ENCODE measurements at regions not wholly inside any gene's neighbourhood (a gene's known extent, or its start where the extent isn't known, plus 50 kb on each side); places are given as distances from the start of the nearest gene placed in this dataset.

GRCh38 chr5:63596254-63596653, 366.0 kb downstream of the HTR1A start:
- TF ChIP-seq CTCF (IDR thresholded peaks at IDR 0.05; ENCODE audit: poor library complexity, severe bottlenecking) (no peak), RAD21 (conservative IDR thresholded peaks at IDR 0.05) (no peak), EZH2 (IDR thresholded peaks at IDR 0.05; ENCODE audit: borderline replicate concordance, insufficient read depth, low read length, poor library complexity, severe bottlenecking) (no peak), POLR2AphosphoS5 (IDR thresholded peaks at IDR 0.05) (no peak)
